ENCODE measurements at regions not wholly inside any gene's neighbourhood (a gene's known extent, or its start where the extent isn't known, plus 50 kb on each side); places are given as distances from the start of the nearest gene placed in this dataset.

DNA sequence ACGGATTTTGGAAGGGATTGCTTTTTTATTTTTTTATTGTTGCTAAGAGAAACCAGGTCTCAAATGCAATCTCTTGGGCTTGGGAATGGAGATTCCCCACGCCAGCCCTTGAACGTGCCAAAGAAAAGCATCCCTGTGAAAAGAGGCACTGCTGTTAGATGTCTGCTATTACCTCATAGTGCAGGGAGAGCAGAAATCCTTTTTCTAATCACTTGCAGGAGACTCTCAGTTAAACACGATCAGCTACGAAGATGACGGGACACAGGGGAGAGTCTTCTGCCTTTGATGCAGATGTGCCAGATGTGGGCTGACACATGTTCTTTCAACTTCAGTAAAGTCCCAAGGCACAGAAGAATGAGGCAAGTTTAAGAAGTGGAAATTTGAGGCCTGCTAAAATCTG lies 381.6 kb upstream of the TRIB2 start:
- TF ChIP-seq, protein P1, sequence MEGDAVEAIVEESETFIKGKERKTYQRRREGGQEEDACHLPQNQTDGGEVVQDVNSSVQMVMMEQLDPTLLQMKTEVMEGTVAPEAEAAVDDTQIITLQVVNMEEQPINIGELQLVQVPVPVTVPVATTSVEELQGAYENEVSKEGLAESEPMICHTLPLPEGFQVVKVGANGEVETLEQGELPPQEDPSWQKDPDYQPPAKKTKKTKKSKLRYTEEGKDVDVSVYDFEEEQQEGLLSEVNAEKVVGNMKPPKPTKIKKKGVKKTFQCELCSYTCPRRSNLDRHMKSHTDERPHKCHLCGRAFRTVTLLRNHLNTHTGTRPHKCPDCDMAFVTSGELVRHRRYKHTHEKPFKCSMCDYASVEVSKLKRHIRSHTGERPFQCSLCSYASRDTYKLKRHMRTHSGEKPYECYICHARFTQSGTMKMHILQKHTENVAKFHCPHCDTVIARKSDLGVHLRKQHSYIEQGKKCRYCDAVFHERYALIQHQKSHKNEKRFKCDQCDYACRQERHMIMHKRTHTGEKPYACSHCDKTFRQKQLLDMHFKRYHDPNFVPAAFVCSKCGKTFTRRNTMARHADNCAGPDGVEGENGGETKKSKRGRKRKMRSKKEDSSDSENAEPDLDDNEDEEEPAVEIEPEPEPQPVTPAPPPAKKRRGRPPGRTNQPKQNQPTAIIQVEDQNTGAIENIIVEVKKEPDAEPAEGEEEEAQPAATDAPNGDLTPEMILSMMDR (IDR thresholded peaks at IDR 0.05), result no peak
- TF ChIP-seq POLR2A (IDR thresholded peaks at IDR 0.05), result no peak
